Heart left ventricle (tissue), 16 donors: ENCODE measurements at regions not wholly inside any gene's neighbourhood (a gene's known extent, or its start where the extent isn't known, plus 50 kb on each side); places are given as distances from the start of the nearest gene placed in this dataset.

ENCODE experiments used
- ATAC-seq, 4 donors: fragments of 200-7000 bp; cut with Tn5 transposase; one replicate each; pipeline ENCODE4 v1.9.1; 2020 to 2022; ENCODE audit warnings: moderate library complexity in 4 of 4, mild to moderate bottlenecking in 3 of 4, moderate number of reproducible peaks in 1 of 4
- DNase-seq, 5 donors: peaks; one replicate each; pipeline ENCODE4 v3.0.0-alpha.2; 2020
- H3K27ac ChIP-seq, 12 donors: fragments of 200-600 bp; sonication (generic) in 4 of 12; one replicate each; pipeline versions ENCODE4 v1.5.0 to v1.8.0; 2016 to 2022; ENCODE audit warnings: mild to moderate bottlenecking in 2 of 12
- H3K27me3 ChIP-seq, 9 donors: fragments of 200-600 bp; sonication (generic) in 2 of 9; one replicate each; pipeline versions ENCODE4 v1.5.1 to v1.8.0; 2016 to 2022; ENCODE audit warnings: mild to moderate bottlenecking in 3 of 9
- H3K36me3 ChIP-seq, 9 donors: fragments of 200-600 bp; sonication (generic) in 2 of 9; one replicate each; pipeline versions ENCODE4 v1.5.0 to v1.8.0; 2018 to 2022; ENCODE audit warnings: mild to moderate bottlenecking in 2 of 9
- H3K4me1 ChIP-seq, 12 donors: fragments of 200-600 bp; sonication (generic) in 4 of 12; one replicate each; pipeline versions ENCODE4 v1.5.0 to v1.8.0; 2016 to 2022; ENCODE audit warnings: mild to moderate bottlenecking in 3 of 12
- H3K4me3 ChIP-seq, 12 donors: fragments of 200-600 bp; sonication (generic) in 4 of 12; one replicate each; pipeline versions ENCODE4 v1.5.0 to v1.8.0; 2017 to 2022; ENCODE audit warnings: mild to moderate bottlenecking in 9 of 12, moderate library complexity in 4 of 12
- H3K9me3 ChIP-seq, 12 donors: fragments of 200-600 bp; sonication (generic) in 4 of 12; one replicate each; pipeline versions ENCODE4 v1.5.0 to v1.8.0; 2016 to 2022; ENCODE audit warnings: mild to moderate bottlenecking in 1 of 12
- POLR2A ChIP-seq, 2 donors: fragments of 450-650 bp; IDR thresholded peaks; one replicate each; pipeline ENCODE4 v1.6.1; 2017; ENCODE audit warnings: antibody characterized with exemption in 2 of 2, mild to moderate bottlenecking in 2 of 2, moderate library complexity in 2 of 2
- WGBS, 4 donors: extraction: QIAGEN DNeasy Blood & Tissue Kit in 2 of 4; methylation state at CpG; one replicate each; pipeline versions ENCODE4 v1.1.5 to v1.1.7; 2013 to 2018; 5-methylcytosine and 5-hydroxymethylcytosine counted together
- intact Hi-C, 10 donors: fragments of 100-400 bp; cut with DNase I; formaldehyde crosslinking; loops; one replicate each; pipeline versions ENCODE4 v1.11.1 to v1.14.2; 2022
- TF ChIP-seq, protein P1 (sequence below), 12 donors: fragments of 200-600 bp; sonication (generic) in 4 of 12; IDR thresholded peaks; one replicate each; pipeline versions ENCODE4 v1.5.0 to v1.8.0; 2018 to 2022; ENCODE audit warnings: antibody characterized with exemption in 12 of 12, mild to moderate bottlenecking in 5 of 12
- donor health status: ischemic (EF 13 %, LVEDD 7.1; RV severe dilation, severe dysfunction).
- donor health status: healthy with polysubstance abuse.
- donor health status: DM: no; HTN: yes; CAD: no.
- donor health status: DM: no; HTN: no; CAD: no.
- donor health status: ischemic (EF 25% LVEDD 6.9; RV normal size, moderate dysfunction).
- donor health status: ischemic (EF 25% LVEDD 5.7; RV mildly dilated, moderate dysfunction).
- donor health status: healthy.
- donor health status: DM: yes; HTN: yes; CAD: no.
- donor health status: ischemic (EF 35%, LVEDD 5.7; RV mildly dilated, moderate dysfunction).
- donor health status: nonischemic (EF 11% LVEDD 7.7; RV severe dilation, severe dysfunction).
- donor health status: DM: yes; HTN: yes; CAD: no.
- donor health status: PGD.
- donor health status: ischemic (EF 29% LVEDD 5.4; RV normal size, mild dysfunction).
- donor health status: nonischemic (EF 23%, LVEDD 6.1; RV moderate dilation, normal function).

DNA sequence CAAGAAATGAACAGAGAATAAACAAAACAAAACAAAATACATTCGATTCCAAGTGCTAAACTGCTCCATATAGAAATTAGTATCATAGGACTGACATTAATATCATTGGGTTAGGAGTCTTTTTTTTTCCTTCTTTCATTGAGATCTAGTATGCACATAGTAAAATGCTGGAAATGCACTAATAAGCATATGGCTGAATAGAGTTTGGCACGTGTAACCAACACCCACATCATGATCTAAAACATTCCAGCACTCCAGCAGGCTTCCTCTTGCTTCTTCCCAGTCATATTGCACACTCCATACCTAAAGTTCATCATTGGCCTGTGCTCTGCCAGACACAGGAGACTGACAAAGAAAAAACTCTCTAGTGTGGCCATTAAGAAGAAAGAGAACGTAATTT lies 117.5 kb downstream of the POU4F1 start:
- no peak overlapping the region for H3K4me3 ChIP-seq
- 71 to 81% (median 72%) methylated on average over 3 of the region's 3 CpGs for WGBS, 4 donors
- no peak for DNase-seq
- H3K36me3 ChIP-seq: no peaks in the 10 kb centered on the region
- H3K9me3 ChIP-seq: peaks cover 0 to 2% (median 0%) of the 10 kb centered on the region in 12 donors
- intact Hi-C loops: no loop called here
- H3K4me1 ChIP-seq: no peaks in the 10 kb centered on the region
- H3K27ac ChIP-seq: no peak overlapping the region
- no peak for ATAC-seq
- TF ChIP-seq, protein P1, sequence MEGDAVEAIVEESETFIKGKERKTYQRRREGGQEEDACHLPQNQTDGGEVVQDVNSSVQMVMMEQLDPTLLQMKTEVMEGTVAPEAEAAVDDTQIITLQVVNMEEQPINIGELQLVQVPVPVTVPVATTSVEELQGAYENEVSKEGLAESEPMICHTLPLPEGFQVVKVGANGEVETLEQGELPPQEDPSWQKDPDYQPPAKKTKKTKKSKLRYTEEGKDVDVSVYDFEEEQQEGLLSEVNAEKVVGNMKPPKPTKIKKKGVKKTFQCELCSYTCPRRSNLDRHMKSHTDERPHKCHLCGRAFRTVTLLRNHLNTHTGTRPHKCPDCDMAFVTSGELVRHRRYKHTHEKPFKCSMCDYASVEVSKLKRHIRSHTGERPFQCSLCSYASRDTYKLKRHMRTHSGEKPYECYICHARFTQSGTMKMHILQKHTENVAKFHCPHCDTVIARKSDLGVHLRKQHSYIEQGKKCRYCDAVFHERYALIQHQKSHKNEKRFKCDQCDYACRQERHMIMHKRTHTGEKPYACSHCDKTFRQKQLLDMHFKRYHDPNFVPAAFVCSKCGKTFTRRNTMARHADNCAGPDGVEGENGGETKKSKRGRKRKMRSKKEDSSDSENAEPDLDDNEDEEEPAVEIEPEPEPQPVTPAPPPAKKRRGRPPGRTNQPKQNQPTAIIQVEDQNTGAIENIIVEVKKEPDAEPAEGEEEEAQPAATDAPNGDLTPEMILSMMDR (IDR thresholded peaks at IDR 0.05): no peak
- TF ChIP-seq POLR2A (IDR thresholded peaks at IDR 0.05): no peak
- H3K27me3 ChIP-seq: no peaks in the 10 kb centered on the region

DNA sequence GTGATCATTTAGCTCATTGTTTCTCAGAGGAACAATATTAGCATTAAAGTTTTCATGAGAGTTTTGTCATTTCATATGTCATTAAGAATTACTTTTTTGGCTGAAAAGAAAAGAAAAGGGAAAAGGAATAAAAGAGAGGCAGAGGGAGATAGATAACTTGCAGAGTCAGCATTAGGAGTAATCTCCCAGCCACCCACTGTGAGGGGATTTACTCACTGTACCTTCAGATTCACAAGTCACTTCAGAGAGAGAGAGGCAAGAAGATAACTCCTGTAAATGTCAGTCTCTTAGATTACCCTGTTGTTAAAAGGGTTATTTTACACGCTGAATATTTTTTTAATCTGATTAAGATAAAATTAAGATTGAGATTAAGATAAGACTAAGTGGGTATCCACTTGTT lies 125.2 kb downstream of the POU4F1 start:
- H3K27ac ChIP-seq: no peak overlapping the region
- no peaks in the 10 kb centered on the region for H3K4me1 ChIP-seq
- H3K36me3 ChIP-seq: no peaks in the 10 kb centered on the region
- H3K4me3 ChIP-seq: no peak overlapping the region
- DNase-seq: no peak
- H3K27me3 ChIP-seq: no peaks in the 10 kb centered on the region
- TF ChIP-seq, protein P1 (IDR thresholded peaks at IDR 0.05): no peak
- no peak for TF ChIP-seq POLR2A (IDR thresholded peaks at IDR 0.05)
- intact Hi-C loops: no loop called here
- ATAC-seq: no peak
- no peaks in the 10 kb centered on the region for H3K9me3 ChIP-seq
- 30 to 42% (median 41%) methylated on average over 1 of the region's 1 CpG for WGBS, 4 donors

DNA sequence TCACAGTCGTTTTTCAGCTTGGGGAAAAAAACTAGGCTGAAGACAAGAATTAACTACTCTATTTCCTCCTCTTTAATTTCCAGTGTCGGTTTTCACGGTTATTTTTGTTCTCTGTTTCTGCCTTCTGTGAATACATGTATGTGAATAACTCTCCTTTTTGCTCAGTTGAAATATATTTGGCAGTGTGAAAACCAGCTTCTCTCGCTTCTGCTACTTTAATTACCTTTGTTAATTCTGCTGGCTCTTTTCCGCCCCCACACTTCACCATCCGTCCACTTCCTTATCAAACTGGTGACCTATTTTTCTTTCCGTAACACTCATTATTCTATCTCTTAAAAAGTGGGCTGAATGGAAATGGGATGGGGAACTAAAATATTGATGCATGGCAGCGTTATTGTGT lies 126.4 kb downstream of the POU4F1 start:
- ATAC-seq: no peak
- TF ChIP-seq, protein P1 (IDR thresholded peaks at IDR 0.05): no peak
- TF ChIP-seq POLR2A (IDR thresholded peaks at IDR 0.05): no peak
- no peak for DNase-seq
- 49 to 58% (median 53%) methylated on average over 8 of the region's 8 CpGs for WGBS, 4 donors
- Histone ChIP-seq H3K27me3 (peaks cover 0 to 7% (median 0%) of the 10 kb centered on the region in 9 donors), H3K4me3 (no peak overlapping the region), H3K9me3 (no peaks in the 10 kb centered on the region), H3K27ac (no peak overlapping the region), H3K4me1 (no peaks in the 10 kb centered on the region), H3K36me3 (no peaks in the 10 kb centered on the region)
- intact Hi-C loops: no loop called here

DNA sequence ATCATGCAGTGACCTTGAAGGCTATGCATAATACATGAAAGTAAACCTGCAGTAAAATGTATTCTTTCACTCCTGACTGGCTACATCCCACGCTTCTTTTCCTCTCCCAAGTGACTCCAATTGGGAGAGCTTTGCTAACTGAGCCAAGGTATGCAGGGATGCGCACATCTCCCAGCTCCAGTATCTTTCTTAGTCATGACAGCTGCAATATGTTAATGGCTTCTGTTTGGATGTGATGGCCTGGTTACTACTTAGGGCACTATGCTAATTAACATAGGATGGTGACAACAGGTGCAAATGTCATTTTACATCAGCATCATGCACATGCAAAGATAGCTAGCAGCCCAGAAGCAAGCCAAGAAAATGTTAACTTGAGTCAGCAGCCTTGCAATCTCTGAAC lies 134.7 kb downstream of the POU4F1 start:
- TF ChIP-seq, protein P1 (IDR thresholded peaks at IDR 0.05): no peak
- TF ChIP-seq POLR2A (IDR thresholded peaks at IDR 0.05): no peak
- Histone ChIP-seq H3K27ac (no peak overlapping the region), H3K27me3 (peaks cover 0 to 13% (median 0%) of the 10 kb centered on the region in 9 donors), H3K9me3 (no peaks in the 10 kb centered on the region), H3K36me3 (no peaks in the 10 kb centered on the region), H3K4me3 (no peak overlapping the region), H3K4me1 (no peaks in the 10 kb centered on the region)
- 72 to 83% (median 78%) methylated on average over 2 of the region's 2 CpGs for WGBS, 4 donors
- intact Hi-C loops: no loop called here
- no peak for ATAC-seq
- DNase-seq: no peak
